ENCODE measurements at regions not wholly inside any gene's neighbourhood (a gene's known extent, or its start where the extent isn't known, plus 50 kb on each side); places are given as distances from the start of the nearest gene placed in this dataset.
"Not testable (repeated sequence)": the region's sequence is repeated elsewhere in the genome, so short reads cannot be mapped to it uniquely, and the experiment has no call there.

- H3K4me1 Mint-ChIP-seq; H3K36me3 Mint-ChIP-seq (ENCODE audit: low read depth); H3K4me3 Mint-ChIP-seq; ATAC-seq (replicated peaks); H3K27me3 Mint-ChIP-seq; H3K9me3 Mint-ChIP-seq; H3K27ac Mint-ChIP-seq: not testable (repeated sequence)
Measured at GRCh38 chr5:97234380-97234779, 51.3 kb upstream of the RIOK2 start.

- no peaks in the 10 kb centered on the region for H3K4me1 Mint-ChIP-seq
- H3K27ac Mint-ChIP-seq: no peak overlapping the region
- H3K36me3 Mint-ChIP-seq (ENCODE audit: low read depth): no peaks in the 10 kb centered on the region
- ATAC-seq (replicated peaks): no peak
- no peaks in the 10 kb centered on the region for H3K27me3 Mint-ChIP-seq
- H3K4me3 Mint-ChIP-seq: no peak overlapping the region
- peaks cover 3% of the 10 kb centered on the region for H3K9me3 Mint-ChIP-seq
Measured at GRCh38 chr5:97242341-97242740, 59.3 kb upstream of the RIOK2 start.

GRCh38 chr5:97243353-97243752 lies 60.3 kb upstream of the RIOK2 start:
- no peak for ATAC-seq (replicated peaks)
- Mint-ChIP-seq H3K27me3 (no peaks in the 10 kb centered on the region), H3K4me3 (no peak overlapping the region), H3K36me3 (ENCODE audit: low read depth) (no peaks in the 10 kb centered on the region), H3K4me1 (no peaks in the 10 kb centered on the region), H3K9me3 (peaks cover 3% of the 10 kb centered on the region), H3K27ac (no peak overlapping the region)

GRCh38 chr5:97245386-97245785 lies 62.3 kb upstream of the RIOK2 start:
- no peak for ATAC-seq (replicated peaks)
- no peak overlapping the region for H3K4me3 Mint-ChIP-seq
- no peak overlapping the region for H3K27ac Mint-ChIP-seq
- H3K4me1 Mint-ChIP-seq: no peaks in the 10 kb centered on the region
- no peaks in the 10 kb centered on the region for H3K36me3 Mint-ChIP-seq (ENCODE audit: low read depth)
- no peaks in the 10 kb centered on the region for H3K27me3 Mint-ChIP-seq
- peaks cover 7% of the 10 kb centered on the region for H3K9me3 Mint-ChIP-seq

- Mint-ChIP-seq H3K36me3 (ENCODE audit: low read depth) (no peaks in the 10 kb centered on the region), H3K27me3 (no peaks in the 10 kb centered on the region), H3K4me1 (no peaks in the 10 kb centered on the region), H3K9me3 (peaks cover 7% of the 10 kb centered on the region), H3K27ac (no peak overlapping the region), H3K4me3 (no peak overlapping the region)
- no peak for ATAC-seq (replicated peaks)
Measured at GRCh38 chr5:97250113-97250512, 67.1 kb upstream of the RIOK2 start.

- Mint-ChIP-seq H3K4me1 (no peaks in the 10 kb centered on the region), H3K4me3 (no peak overlapping the region), H3K9me3 (peaks cover 4% of the 10 kb centered on the region), H3K27me3 (no peaks in the 10 kb centered on the region), H3K27ac (no peak overlapping the region), H3K36me3 (ENCODE audit: low read depth) (no peaks in the 10 kb centered on the region)
- ATAC-seq (replicated peaks): no peak
Measured at GRCh38 chr5:97266076-97266475, 83.0 kb upstream of the RIOK2 start.

GRCh38 chr5:97266576-97266975 lies 83.5 kb upstream of the RIOK2 start:
- ATAC-seq (replicated peaks): no peak
- no peak overlapping the region for H3K27ac Mint-ChIP-seq
- H3K4me1 Mint-ChIP-seq: no peaks in the 10 kb centered on the region
- no peak overlapping the region for H3K4me3 Mint-ChIP-seq
- H3K27me3 Mint-ChIP-seq: no peaks in the 10 kb centered on the region
- H3K9me3 Mint-ChIP-seq: peaks cover 6% of the 10 kb centered on the region
- H3K36me3 Mint-ChIP-seq (ENCODE audit: low read depth): no peaks in the 10 kb centered on the region

GRCh38 chr5:97267767-97268166 lies 84.7 kb upstream of the RIOK2 start:
- no peak overlapping the region for H3K27ac Mint-ChIP-seq
- no peaks in the 10 kb centered on the region for H3K36me3 Mint-ChIP-seq (ENCODE audit: low read depth)
- peaks cover 10% of the 10 kb centered on the region for H3K9me3 Mint-ChIP-seq
- ATAC-seq (replicated peaks): no peak
- H3K4me3 Mint-ChIP-seq: no peak overlapping the region
- H3K27me3 Mint-ChIP-seq: no peaks in the 10 kb centered on the region
- no peaks in the 10 kb centered on the region for H3K4me1 Mint-ChIP-seq

- Mint-ChIP-seq H3K9me3 (peaks cover 19% of the 10 kb centered on the region), H3K27me3 (no peaks in the 10 kb centered on the region), H3K4me1 (no peaks in the 10 kb centered on the region), H3K36me3 (ENCODE audit: low read depth) (no peaks in the 10 kb centered on the region), H3K27ac (no peak overlapping the region), H3K4me3 (no peak overlapping the region)
- no peak for ATAC-seq (replicated peaks)
Measured at GRCh38 chr5:97276474-97277120, 93.5 kb upstream of the RIOK2 start.

GRCh38 chr5:97281257-97281656 lies 98.2 kb upstream of the RIOK2 start:
- no peaks in the 10 kb centered on the region for H3K4me1 Mint-ChIP-seq
- H3K27ac Mint-ChIP-seq: no peak overlapping the region
- H3K4me3 Mint-ChIP-seq: no peak overlapping the region
- H3K36me3 Mint-ChIP-seq (ENCODE audit: low read depth): no peaks in the 10 kb centered on the region
- no peak for ATAC-seq (replicated peaks)
- H3K9me3 Mint-ChIP-seq: peaks cover 15% of the 10 kb centered on the region
- no peaks in the 10 kb centered on the region for H3K27me3 Mint-ChIP-seq

- H3K9me3 Mint-ChIP-seq: no peaks in the 10 kb centered on the region
- H3K27me3 Mint-ChIP-seq: no peaks in the 10 kb centered on the region
- no peak for ATAC-seq (replicated peaks)
Measured at GRCh38 chr5:97297063-97297703, 114.1 kb upstream of the RIOK2 start.

GRCh38 chr5:97297704-97298091 lies 114.7 kb upstream of the RIOK2 start:
- no peak overlapping the region for H3K27ac Mint-ChIP-seq
- H3K36me3 Mint-ChIP-seq (ENCODE audit: low read depth): no peaks in the 10 kb centered on the region
- no peaks in the 10 kb centered on the region for H3K4me1 Mint-ChIP-seq
- ATAC-seq (replicated peaks): no peak
- no peaks in the 10 kb centered on the region for H3K27me3 Mint-ChIP-seq
- H3K4me3 Mint-ChIP-seq: no peak overlapping the region
- H3K9me3 Mint-ChIP-seq: no peaks in the 10 kb centered on the region

More at GRCh38 chr5:97297063-97297703, 114.1 kb upstream of the RIOK2 start:
- Mint-ChIP-seq H3K27ac (no peak overlapping the region), H3K4me1 (no peaks in the 10 kb centered on the region), H3K4me3 (no peak overlapping the region), H3K36me3 (ENCODE audit: low read depth) (no peaks in the 10 kb centered on the region)

- not testable (repeated sequence) for H3K36me3 Mint-ChIP-seq (ENCODE audit: low read depth); H3K4me3 Mint-ChIP-seq; H3K27me3 Mint-ChIP-seq; ATAC-seq (replicated peaks); H3K27ac Mint-ChIP-seq; H3K4me1 Mint-ChIP-seq; H3K9me3 Mint-ChIP-seq
Measured at GRCh38 chr5:97301181-97301580, 118.1 kb upstream of the RIOK2 start.

GRCh38 chr5:97338729-97339128 lies 155.7 kb upstream of the RIOK2 start:
- peaks cover 25% of the 10 kb centered on the region for H3K9me3 Mint-ChIP-seq
- H3K4me3 Mint-ChIP-seq: no peak overlapping the region
- H3K27me3 Mint-ChIP-seq: peaks cover 5% of the 10 kb centered on the region
- ATAC-seq (replicated peaks): no peak
- no peaks in the 10 kb centered on the region for H3K36me3 Mint-ChIP-seq (ENCODE audit: low read depth)
- H3K4me1 Mint-ChIP-seq: no peaks in the 10 kb centered on the region
- no peak overlapping the region for H3K27ac Mint-ChIP-seq

- Mint-ChIP-seq H3K4me1 (no peaks in the 10 kb centered on the region), H3K36me3 (ENCODE audit: low read depth) (no peaks in the 10 kb centered on the region), H3K27me3 (no peaks in the 10 kb centered on the region), H3K4me3 (no peak overlapping the region), H3K27ac (no peak overlapping the region), H3K9me3 (peaks cover 33% of the 10 kb centered on the region)
- no peak for ATAC-seq (replicated peaks)
Measured at GRCh38 chr5:97355775-97356174, 172.7 kb upstream of the RIOK2 start.

All from activated T-helper 17 cell treated with anti-CD3 and anti-CD28 coated beads, Interleukin-2, amount 50 U/mL, for 72 hours (primary cell).